NCI-H1930 (cell line): ENCODE measurements at regions not wholly inside any gene's neighbourhood (a gene's known extent, or its start where the extent isn't known, plus 50 kb on each side); places are given as distances from the start of the nearest gene placed in this dataset.
"Not testable (repeated sequence)": the region's sequence is repeated elsewhere in the genome, so short reads cannot be mapped to it uniquely, and the experiment has no call there.

Source experiments
- DNase-seq, 2 experiments: peaks; one replicate each; lab custom pipeline; 2025; lab: John Stamatoyannopoulos, UW

DNA sequence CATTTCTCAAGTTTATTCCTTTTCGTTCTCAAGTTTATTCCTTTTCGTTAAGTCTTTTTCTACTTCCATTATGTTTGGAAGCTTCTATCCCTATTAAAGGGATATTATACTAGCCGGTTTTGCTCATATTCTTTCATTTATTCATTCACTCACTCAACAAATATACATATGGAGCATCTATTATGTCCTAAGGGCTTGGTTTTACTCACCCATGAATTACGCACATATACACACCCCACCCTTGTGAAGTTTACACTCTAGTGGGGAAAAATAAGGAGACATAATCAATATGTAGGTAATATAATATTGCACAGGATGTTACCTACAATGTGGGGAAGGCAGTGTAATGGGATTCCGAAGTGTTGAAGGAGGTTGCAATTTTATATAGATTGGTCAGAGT is 90.5 kb downstream of the ACTL7B start:
- no peak for DNase-seq

DNA sequence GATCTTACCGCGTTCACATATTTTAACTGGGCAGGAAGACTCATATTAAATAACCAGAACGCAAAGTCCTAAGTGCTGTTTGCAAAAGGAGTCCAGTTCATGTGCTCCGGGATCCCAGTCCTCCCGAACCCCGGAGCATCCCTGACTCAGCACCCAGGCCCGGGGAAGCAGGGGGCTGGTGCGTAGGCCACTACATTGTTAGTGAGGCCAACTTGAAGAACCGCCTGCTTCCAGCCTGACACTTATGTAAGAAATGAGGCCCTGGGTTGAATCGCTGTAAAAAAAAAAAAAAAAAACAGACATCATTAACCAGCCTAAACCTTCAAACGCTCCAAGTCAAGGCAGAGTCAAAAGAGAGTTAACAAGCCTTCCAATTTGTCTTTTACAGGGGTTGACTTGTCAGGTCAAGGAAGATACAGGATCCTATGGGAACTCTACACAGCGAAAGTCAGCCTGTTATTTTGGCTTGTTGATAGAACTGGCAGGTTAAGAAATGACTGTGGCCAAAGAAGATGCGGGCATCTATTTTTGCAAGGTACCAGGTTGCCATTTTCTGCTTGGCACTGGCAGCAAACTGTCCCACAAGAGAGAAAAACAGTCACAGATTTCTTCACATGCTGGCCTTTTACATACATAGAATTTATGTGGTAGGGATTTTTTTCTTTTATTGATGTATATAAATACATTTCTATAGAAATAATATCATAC is 93.3 kb downstream of the ACTL7B start:
- no peak for DNase-seq

DNA sequence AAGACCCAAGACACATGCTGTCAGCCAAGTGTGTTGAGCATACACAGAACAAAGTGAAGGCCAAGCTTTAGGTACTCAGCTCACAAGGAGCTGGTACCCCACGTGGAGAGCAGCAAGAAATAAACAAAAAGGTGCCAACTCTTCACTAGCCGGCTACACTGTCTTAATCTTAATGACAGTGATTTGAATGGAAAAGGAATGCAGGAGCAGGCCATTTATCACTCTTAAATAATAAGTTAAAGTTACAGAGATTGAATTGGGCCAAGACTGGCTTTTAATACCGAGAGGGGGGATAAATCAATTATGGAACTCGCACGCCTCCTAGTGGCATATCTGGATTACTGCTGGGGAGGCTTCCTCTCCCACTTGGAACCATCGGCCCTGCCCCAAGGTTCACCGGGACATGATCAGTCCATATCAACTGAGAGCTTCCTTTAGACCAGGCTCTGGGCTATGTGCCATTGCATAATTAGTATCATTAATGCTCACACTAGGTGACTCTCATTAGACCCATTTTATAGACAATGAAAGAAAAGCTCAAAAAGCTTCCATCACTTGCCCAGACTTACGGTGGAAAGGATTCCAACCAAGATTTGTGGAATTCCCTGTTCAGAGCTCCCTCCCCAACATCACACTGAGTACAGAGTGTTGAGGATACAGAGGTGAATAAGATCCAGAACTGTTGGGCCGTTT is 94.0 kb downstream of the ACTL7B start:
- peak in 1 of 2 experiments; percentile 31 for DNase-seq

DNA sequence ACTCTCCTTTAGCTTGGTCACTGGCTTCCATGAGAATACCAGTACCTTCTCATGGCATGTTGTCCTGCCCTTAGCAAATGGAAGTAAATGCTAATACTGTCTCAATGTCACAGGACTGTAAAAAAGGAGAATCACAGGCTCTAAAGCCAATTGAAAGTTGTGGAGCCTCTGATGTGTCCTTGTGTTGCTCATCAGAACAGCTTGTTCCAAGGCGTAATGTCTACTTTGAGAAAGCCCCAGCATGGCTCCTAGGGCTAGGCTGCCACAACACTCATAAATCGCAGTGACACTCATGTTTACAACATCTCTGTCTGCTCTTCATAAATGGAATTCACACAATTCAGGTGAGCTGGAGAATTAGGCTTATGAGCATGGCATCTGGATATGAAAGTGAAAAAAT is 94.9 kb downstream of the ACTL7B start:
- no peak for DNase-seq

DNA sequence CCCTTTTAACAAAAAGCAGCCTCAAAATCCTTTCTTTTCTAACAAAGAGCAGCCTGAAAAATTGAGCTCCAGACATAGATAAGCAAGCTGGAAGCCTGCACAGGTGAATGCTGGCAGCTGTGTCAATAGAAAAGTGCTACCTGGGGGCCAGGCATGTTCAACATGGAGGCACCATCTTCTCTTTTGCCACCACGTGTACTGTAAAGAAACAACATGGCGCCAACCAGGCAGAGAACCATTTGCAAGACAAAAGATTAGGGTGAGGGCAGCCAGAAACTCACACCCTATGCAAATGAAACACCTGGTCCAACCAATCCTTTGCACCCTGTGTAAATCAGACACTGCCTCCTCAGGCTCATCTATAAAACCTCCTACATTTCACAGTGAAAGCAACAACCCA is 96.0 kb downstream of the ACTL7B start:
- peak; percentile 20 to 23 for DNase-seq

DNA sequence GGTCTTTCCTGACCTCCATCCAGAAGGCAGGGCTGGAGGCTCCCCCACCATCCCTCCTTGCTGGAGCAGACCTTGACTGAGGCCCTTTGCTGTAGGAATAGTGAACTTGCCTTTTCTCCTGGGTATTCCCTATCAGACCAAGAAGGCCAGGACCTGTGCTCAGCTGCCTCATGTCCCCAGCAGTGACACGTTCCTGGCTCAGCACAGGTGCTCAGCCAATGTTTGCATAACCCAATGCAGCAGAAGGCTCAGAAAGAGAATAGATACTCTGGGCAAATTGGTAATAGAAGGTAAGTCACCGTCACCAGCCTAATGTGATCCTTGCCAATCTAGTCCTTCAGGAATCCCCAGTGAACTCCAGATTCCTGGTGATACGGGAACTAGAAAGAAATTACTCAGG is 96.4 kb downstream of the ACTL7B start:
- DNase-seq: no peak

DNA sequence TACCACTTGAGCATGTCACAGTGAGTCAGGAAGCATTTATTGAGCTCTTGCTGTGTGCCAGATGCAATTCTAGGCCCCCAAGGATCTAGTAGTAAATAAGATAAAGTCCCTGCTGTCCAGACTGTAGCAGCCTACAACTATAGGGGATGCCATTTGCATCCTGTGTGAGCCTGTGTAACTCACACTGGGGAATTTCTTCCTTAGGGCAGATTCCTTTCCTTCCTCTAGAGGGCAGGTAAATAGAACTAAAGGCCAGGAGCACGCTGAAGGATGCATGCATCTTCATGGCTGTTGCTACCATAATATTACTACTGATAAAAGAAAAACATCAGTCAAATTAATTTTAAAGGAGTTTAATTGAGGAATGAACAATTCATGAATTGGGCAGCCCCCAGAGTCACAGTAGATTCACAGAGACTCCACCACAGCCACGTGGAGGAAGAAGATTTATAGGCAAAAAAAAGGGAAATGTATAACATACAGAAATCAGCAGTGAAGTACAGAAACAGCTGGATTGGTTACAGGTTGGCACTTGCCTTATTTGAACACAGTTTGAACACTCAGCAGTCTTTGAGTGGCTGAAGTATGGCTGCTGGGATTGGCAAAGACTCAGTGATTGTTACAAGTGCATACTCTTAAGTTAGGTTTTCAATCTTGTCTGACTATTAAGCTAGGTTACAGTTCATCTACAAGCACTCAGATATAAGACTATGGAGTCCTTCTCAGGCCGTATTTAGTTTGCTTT is 98.9 kb downstream of the ACTL7B start:
- no peak for DNase-seq

DNA sequence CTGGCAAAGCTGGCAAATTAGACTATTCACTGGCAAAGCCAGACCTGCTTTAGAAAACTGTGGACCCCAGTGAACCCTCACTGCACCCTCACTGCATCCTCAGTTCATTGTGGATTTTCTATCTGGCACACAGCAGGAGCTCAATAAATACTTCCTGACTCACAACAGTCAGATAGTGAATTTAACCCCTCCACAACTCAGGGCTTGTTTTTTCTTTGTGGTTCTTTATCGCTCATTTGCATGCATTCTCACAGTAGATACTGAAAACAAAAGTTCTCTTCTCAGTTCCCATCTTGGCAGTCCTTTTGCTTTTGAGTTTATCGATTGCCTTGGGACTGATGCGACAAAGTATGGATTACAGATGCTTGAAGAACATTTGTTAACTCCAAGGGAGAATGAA is 99.8 kb downstream of the ACTL7B start:
- no peak for DNase-seq

DNA sequence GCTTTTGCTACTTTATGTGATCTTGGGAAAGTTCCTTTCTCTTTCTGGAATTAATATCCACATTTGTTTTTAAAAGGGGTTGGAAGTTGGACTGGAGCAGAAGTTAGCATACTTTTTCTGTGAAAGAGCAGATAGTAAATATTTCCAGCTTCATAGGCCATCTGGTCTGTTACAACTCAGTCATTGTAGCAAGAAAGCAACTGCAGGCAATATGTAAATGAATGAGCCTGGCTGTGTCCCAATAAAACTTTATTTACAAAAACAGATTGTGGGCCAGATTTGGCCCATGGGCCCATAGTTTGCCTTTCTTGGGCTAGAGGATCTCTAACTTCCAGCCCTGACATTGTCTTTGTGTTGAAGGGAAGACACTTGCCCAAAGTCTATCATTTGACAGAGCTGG is 104.4 kb downstream of the ACTL7B start:
- no peak for DNase-seq

DNA sequence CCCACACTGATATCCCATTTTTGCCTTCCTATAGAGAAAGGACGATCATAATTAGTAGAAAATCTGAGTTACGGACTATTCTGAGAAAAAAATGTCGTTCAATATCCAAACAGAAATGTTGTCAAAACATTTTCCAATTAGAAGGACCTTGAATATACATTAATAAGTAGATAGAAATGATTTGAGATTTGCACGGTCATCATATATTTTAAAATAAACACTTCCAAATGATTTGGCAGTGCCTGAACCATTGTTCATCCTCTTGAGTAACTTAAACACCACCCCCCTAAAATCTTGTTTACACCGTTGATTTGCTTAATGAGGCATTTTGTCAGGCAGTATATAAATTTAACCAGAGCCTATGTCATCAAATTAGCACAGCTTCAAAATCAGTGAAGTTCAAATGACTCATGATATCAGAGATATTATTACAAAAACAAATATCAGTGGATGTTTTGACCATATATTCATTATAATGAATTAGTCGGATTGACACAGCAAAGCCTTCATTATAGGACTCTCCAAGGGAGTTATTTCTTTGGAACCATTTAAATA is 105.0 kb downstream of the ACTL7B start:
- no peak for DNase-seq

DNA sequence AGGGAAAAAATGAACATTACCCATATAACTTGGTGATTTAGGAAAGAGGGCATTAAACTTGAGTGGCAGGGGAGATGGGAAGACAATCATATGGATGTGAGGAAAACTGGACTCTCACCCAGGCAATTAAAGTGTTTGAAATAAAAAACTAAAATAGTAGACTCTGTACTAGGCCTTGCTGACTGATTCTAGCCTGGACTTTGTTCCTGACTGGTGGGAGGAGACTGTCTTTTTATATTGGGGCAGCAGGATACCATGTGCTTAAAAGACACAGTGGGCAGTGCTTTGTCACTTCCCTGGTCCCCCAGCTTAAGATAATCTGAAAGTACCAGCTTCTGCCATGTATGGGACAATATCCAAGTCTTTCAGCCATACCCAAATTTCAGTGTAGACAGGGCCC is 107.0 kb downstream of the ACTL7B start:
- DNase-seq: no peak

DNA sequence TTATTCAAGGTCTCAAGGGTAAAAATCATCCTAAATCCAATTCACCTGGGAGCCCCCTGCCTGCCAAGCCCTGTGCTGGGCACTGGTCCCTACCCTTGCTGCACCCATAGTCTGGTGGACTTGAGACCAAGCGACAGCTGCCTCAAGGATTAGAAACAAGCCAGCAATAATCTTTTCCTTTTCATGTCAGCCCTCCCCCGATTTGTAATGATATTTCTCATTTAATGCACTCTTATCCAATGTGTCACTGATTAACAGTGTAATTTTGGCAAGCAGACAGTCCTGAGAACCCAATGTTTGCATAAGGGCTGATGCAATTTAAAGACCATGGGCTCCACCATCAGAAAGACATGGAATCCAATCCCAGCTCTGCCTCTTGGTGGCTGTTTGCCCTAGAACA is 108.9 kb downstream of the ACTL7B start:
- no peak for DNase-seq

DNA sequence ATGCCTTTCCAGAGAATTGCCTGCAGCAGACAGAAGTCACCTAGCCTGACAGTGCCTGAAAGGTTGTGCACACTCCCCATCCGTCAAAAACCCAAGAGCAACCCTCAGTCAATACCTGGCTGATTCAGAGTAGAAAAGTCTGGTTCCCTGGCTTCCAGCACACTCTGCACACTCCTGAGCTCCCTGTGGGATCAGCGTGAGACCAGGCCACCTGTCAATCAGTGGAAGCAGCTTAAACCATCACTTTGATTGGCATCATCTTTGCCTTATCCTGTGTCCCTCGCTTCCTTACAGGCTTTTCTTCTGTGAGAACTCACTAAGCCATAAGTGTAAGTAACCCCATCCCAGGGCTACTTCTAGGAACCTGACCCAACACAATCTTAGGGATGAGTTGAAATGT is 109.8 kb downstream of the ACTL7B start:
- no peak for DNase-seq

DNA sequence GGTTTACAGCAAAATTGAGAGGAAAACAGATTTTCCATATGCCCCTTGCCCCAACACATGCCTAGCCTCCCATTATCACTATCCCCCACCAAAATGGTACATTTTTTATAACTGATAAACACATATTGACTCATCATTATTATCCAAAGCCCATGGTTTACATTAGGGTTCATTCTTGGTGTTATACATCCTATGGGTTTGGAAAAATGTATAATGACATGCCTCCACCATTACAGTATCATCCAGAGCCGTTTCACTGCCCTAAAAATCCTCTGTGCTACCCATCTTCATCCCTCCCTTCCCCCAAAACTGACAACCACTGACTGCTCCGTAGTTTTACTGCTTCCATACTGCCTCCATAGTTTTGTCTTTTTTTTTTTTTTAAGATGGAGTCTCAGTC is 111.1 kb downstream of the ACTL7B start:
- no peak for DNase-seq

DNA sequence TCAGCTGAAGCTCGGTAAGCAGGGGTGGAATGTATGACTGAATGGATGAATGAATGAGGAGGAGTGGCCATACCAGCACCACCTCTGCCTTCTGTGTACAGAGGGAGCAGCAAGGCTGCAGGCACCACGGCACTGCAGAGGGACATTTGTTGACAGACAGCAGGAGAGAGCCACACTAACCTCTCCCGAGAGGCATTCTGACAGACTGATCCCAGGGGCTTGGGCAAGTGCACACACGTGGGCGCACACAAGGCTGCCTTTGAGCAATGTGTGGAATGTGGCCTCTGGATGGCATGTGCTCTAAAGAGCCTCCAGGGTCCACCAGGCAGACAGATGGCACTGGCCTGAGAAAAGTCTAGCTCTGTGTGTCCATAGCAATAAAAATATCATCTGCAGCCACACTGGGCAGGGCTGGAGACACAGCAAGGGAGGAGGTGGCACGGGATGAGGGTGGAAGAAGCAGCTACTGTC is 111.8 kb downstream of the ACTL7B start:
- DNase-seq: no peak

DNA sequence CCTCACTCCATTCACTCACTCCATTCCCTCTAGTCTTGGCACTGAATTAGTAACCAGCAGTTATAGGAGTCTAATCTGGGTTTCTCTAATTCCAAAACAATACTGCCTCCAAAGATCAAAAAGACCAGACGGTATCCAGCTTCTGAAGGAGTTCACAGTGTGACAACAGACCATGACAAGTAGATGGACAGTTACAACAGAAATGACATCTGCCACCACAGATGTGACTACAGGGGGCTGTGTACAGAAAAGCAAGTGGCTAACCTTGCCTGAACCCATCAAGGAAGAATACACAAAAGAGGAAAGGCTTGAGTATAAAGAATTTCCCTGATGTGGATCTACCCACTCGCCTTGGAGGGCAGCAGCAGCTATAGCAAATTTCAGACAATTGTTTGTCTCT is 112.4 kb downstream of the ACTL7B start:
- DNase-seq: no peak

DNA sequence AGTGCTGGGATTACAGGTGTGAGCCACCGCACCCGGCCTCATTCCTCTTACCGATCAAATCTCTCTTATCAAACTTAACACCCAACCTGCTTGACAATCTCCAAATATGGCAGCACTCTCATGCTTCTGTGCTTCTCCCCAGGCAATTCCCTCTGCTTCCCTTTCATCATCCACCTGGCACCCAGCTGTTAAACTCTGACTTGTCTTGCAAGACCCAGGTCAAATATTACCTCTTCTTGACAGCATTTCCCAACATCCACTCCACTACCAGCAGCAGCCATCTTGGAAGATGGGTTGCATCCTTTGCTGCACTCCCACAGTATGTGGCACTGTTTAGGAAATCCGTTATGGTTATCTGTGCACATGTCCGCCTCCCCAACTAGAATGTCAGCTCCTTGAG is 113.6 kb downstream of the ACTL7B start:
- no peak for DNase-seq

DNA sequence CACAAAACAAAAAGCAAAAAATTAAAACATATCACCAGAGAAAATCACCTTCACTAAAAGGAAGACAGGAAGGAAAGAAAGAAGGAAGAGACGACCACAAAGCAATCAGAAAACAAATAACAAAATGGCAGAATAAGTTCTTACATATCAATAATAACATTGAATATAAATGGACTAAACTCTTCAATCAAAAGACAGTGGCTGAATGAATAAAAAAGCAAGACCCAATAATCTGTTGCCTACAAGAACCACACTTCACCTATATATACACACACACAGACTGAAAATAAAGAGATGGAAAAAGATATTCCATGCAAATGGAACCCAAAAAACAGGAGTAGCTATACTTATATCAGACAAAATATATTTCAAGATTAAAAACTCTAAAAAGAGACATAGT is 124.5 kb downstream of the ACTL7B start:
- DNase-seq: not testable (repeated sequence)

DNA sequence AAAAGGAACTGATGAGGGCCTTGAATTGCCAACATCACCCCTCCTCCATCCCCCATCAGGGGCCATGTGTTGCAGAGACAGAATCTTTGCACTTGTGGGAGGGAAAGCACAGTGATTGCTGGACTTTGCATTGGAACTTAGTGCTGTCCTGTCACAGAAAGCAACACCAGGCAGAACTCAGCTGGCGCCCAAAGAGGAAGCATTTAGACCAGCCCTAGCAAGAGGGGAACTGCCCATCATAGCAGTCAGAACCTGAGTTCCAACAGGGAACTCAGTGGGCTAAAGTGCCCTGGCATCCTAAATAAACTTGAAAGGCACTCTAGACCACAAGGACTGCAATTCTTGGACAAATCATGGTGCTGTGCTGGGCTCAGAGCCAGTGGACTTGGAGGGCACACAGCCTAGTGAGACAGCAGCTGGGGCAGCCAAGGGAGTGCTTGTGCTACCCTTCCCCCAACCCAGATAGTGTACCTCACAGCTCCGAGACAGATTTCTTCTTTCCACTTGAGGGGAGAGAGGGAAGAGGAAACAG is 128.1 kb downstream of the ACTL7B start:
- DNase-seq: no peak

DNA sequence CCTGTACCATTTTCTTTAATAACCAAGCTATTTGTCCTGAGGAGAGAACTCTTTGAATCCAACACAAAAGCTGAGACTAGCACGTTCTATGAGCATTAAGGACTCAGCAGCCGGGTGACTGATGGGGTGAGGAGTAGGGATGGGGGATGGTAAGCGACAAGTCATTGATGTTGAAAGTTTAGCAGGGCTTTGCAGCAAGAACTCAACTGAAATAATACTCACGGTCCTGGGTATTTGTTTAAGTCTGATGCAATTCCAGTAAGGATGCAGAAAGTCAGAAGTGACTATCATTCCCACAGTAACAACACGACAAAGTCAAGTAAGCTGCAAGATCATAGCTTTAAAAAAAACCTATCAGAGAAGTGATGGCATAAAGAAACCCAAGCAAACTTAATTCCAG is 131.1 kb downstream of the ACTL7B start:
- DNase-seq: no peak

DNA sequence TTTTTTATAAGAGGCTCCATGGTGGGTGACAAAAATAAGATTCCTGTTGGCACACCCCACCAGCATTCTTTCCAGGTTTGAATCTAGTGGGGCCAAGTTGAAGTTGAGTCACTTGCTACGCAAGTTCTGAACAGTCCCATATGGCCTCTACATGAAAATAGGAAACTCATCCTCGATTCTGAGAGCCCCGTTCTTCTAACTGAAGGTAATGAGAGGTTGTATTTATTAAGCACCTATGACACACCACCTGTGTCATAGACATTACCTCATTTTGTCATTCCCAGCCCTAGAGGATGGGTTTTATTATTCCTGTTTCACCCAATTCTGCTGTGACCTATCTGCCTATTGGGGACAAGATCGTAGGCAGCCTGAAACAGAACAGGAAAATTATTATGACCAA is 131.7 kb downstream of the ACTL7B start:
- no peak for DNase-seq

DNA sequence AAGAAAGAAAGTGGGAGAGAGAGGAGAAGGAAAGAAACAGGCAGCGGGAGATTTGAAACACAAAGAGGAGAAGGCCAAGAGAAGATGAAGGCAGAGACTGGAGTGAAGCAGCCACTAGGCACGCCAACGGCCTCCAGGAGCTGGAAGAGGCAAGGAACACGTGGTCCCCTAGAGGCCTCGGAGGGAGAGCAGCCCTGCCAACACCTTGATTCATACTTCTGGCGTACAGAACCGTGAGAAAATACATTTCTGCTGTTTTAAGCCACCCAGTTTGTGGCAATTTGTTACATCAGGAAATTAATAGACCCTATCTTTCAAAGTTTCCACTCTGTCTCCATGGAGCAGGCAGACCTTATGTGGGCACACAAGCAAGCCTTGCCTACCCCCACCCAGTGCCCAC is 133.4 kb downstream of the ACTL7B start:
- DNase-seq: no peak
